PFSK-1 (cell line): ENCODE measurements at regions not wholly inside any gene's neighbourhood (a gene's known extent, or its start where the extent isn't known, plus 50 kb on each side); places are given as distances from the start of the nearest gene placed in this dataset.

Experiments
- POLR2AphosphoS5 ChIP-seq: IDR thresholded peaks from 2 replicates; pipeline ENCODE4 v1.6.1; 2012; ENCODE audit warnings: low read depth, mild to moderate bottlenecking, control low read depth, low read length, moderate library complexity
- TF ChIP-seq, protein P1 (sequence below), 2 experiments: IDR thresholded peaks; 2 replicates each; pipeline versions ENCODE4 v1.6.1 to v1.8.0; 2011 to 2012; ENCODE audit warnings: low read depth in 2 of 2, low read length in 2 of 2, control low read depth in 1 of 2, inconsistent platforms in 1 of 2, mild to moderate bottlenecking in 1 of 2, moderate library complexity in 1 of 2; ENCODE audit not compliant: insufficient read depth in 1 of 2

DNA sequence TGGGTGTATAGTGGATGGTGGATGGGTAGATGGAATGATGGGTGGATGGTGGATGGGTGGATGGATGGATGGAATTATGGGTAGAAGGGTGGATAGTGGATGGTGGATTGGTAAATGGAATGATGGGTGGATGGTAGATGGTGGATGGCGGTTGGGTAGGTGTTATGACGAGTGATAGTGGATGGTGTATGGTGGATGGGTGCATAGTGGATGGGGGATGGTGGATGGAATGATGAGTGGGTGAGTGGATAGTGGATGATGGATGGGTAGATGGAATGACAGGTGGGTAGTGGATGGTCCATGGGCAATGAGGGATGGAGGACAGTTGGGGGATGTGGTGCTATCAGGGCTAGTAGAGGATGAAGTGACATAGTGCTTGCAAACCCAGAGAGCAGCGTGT lies 182.4 kb downstream of the BRD1 start:
- TF ChIP-seq POLR2AphosphoS5: no peak
- TF ChIP-seq, protein P1, sequence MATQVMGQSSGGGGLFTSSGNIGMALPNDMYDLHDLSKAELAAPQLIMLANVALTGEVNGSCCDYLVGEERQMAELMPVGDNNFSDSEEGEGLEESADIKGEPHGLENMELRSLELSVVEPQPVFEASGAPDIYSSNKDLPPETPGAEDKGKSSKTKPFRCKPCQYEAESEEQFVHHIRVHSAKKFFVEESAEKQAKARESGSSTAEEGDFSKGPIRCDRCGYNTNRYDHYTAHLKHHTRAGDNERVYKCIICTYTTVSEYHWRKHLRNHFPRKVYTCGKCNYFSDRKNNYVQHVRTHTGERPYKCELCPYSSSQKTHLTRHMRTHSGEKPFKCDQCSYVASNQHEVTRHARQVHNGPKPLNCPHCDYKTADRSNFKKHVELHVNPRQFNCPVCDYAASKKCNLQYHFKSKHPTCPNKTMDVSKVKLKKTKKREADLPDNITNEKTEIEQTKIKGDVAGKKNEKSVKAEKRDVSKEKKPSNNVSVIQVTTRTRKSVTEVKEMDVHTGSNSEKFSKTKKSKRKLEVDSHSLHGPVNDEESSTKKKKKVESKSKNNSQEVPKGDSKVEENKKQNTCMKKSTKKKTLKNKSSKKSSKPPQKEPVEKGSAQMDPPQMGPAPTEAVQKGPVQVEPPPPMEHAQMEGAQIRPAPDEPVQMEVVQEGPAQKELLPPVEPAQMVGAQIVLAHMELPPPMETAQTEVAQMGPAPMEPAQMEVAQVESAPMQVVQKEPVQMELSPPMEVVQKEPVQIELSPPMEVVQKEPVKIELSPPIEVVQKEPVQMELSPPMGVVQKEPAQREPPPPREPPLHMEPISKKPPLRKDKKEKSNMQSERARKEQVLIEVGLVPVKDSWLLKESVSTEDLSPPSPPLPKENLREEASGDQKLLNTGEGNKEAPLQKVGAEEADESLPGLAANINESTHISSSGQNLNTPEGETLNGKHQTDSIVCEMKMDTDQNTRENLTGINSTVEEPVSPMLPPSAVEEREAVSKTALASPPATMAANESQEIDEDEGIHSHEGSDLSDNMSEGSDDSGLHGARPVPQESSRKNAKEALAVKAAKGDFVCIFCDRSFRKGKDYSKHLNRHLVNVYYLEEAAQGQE (IDR thresholded peaks at IDR 0.05; ENCODE audit: insufficient read depth in 1 of 2, low read depth in 2 of 2, low read length in 2 of 2): no peak
